IMR-90 (cell line): ENCODE measurements at regions not wholly inside any gene's neighbourhood (a gene's known extent, or its start where the extent isn't known, plus 50 kb on each side); places are given as distances from the start of the nearest gene placed in this dataset.

Source experiments
- ATAC-seq: fragments of 200-7000 bp; cut with Tn5 transposase; 2 replicates; pipeline ENCODE4 v1.9.1; 2020; ENCODE audit warnings: low read depth, mild to moderate bottlenecking, moderate library complexity
- BruUV-seq: library from RNA; stranded (reverse); fragments of 400-500 nt; replicated peaks from 2 replicates; lab custom pipeline; 2021; lab: Mats Ljungman, UMichigan
- CTCF ChIA-PET: fragments of 300-600 bp; formaldehyde crosslinking; extraction: SDS; loops from one replicate; lab custom pipeline; 2021; ENCODE audit warnings: antibody characterized with exemption; lab: Yijun Ruan, JAX
- POLR2A ChIA-PET: fragments of 300-600 bp; sonication (Branson Sonifier 250); formaldehyde crosslinking; loops from one replicate; lab custom pipeline; 2022; ENCODE audit warnings: antibody characterized with exemption; ENCODE audit not compliant: unreplicated experiment; lab: Charles Lee
- DNase-seq: peaks from one replicate; pipeline ENCODE4 v3.0.0; 2013
- H2AFZ ChIP-seq: replicated peaks from 2 replicates; pipeline ENCODE3; 2013; ENCODE audit warnings: low read length, mild to moderate bottlenecking; ENCODE audit not compliant: poor library complexity
- H2AK5ac ChIP-seq: 2 replicates; pipeline ENCODE4 v1.6.1; 2013; ENCODE audit warnings: low read depth, low read length, inconsistent platforms
- H2AK9ac ChIP-seq: replicated peaks from 2 replicates; pipeline ENCODE3; 2013; ENCODE audit warnings: mild to moderate bottlenecking, low read depth, low read length, moderate library complexity; ENCODE audit not compliant: poor library complexity
- H2BK120ac ChIP-seq: 2 replicates; pipeline ENCODE4 v1.6.1; 2013; ENCODE audit warnings: low read depth, low read length, inconsistent platforms
- H2BK15ac ChIP-seq: 3 replicates; pipeline ENCODE4 v1.6.1; 2013; ENCODE audit warnings: low read depth, low read length, inconsistent platforms
- H2BK20ac ChIP-seq: 2 replicates; pipeline ENCODE4 v1.6.1; 2013; ENCODE audit warnings: low read depth, mild to moderate bottlenecking, inconsistent platforms, low read length, moderate library complexity
- H2BK5ac ChIP-seq: 2 replicates; pipeline ENCODE4 v1.6.1; 2013; ENCODE audit warnings: mild to moderate bottlenecking, low read depth, low read length, inconsistent platforms; ENCODE audit not compliant: poor library complexity, severe bottlenecking
- H3K14ac ChIP-seq: replicated peaks from 2 replicates; pipeline ENCODE4 v1.6.1; 2013; ENCODE audit warnings: low read depth, low read length, inconsistent platforms
- H3K18ac ChIP-seq: 2 replicates; pipeline ENCODE4 v1.6.1; 2013; ENCODE audit warnings: low read depth, low read length, control low read depth
- H3K23ac ChIP-seq: 2 replicates; pipeline ENCODE4 v1.6.1; 2013; ENCODE audit warnings: low read depth, low read length, inconsistent platforms
- H3K27ac ChIP-seq: 2 replicates; pipeline ENCODE4 v1.5.1; 2013; ENCODE audit warnings: mild to moderate bottlenecking, control low read depth, low read length; ENCODE audit not compliant: insufficient read depth
- H3K27me3 ChIP-seq: 2 replicates; pipeline ENCODE4 v1.6.1; 2013; ENCODE audit warnings: low read length; ENCODE audit not compliant: control insufficient read depth, insufficient read depth
- H3K36me3 ChIP-seq: 2 replicates; pipeline ENCODE4 v1.6.1; 2013; ENCODE audit warnings: low read length, mixed read lengths; ENCODE audit not compliant: control insufficient read depth, insufficient read depth
- H3K4ac ChIP-seq: 2 replicates; pipeline ENCODE4 v1.6.1; 2013; ENCODE audit warnings: low read depth, low read length, inconsistent platforms
- H3K4me1 ChIP-seq: 2 replicates; pipeline ENCODE4 v1.6.1; 2013; ENCODE audit warnings: low read length, mixed read lengths; ENCODE audit not compliant: control insufficient read depth, insufficient read depth
- H3K4me2 ChIP-seq: 2 replicates; pipeline ENCODE4 v1.6.1; 2013; ENCODE audit warnings: low read depth, mild to moderate bottlenecking, control low read depth, low read length, moderate library complexity
- H3K4me3 ChIP-seq: 2 replicates; pipeline ENCODE4 v1.5.1; 2013; ENCODE audit warnings: low read depth, mild to moderate bottlenecking, control low read depth, low read length, moderate library complexity; ENCODE audit not compliant: insufficient read depth
- H3K56ac ChIP-seq: 2 replicates; pipeline ENCODE4 v1.6.1; 2013; ENCODE audit warnings: low read length, inconsistent platforms; ENCODE audit not compliant: insufficient read depth; ENCODE audit errors: extremely low read depth
- H3K79me1 ChIP-seq, 2 experiments: 2 replicates each; pipeline ENCODE4 v1.6.1; 2013; ENCODE audit warnings: low read length in 2 of 2, inconsistent platforms in 1 of 2, low read depth in 1 of 2
- H3K9ac ChIP-seq: 2 replicates; pipeline ENCODE4 v1.6.1; 2013; ENCODE audit warnings: low read depth, low read length, control low read depth
- H3K9me1 ChIP-seq: 2 replicates; pipeline ENCODE4 v1.6.1; 2013; ENCODE audit warnings: low read length, inconsistent platforms; ENCODE audit not compliant: insufficient read depth
- H3K9me3 ChIP-seq: 2 replicates; pipeline ENCODE4 v1.6.1; 2013; ENCODE audit warnings: low read length; ENCODE audit not compliant: control insufficient read depth, insufficient read depth
- H4K20me1 ChIP-seq: 2 replicates; pipeline ENCODE4 v1.6.1; 2013; ENCODE audit warnings: low read length, inconsistent platforms; ENCODE audit not compliant: insufficient read depth
- H4K5ac ChIP-seq: 2 replicates; pipeline ENCODE4 v1.6.1; 2013; ENCODE audit warnings: mild to moderate bottlenecking, low read depth, low read length, control low read depth
- H4K8ac ChIP-seq, 2 experiments: 2 replicates each; pipeline ENCODE4 v1.6.1; 2013; ENCODE audit warnings: low read depth in 2 of 2, low read length in 2 of 2, control low read depth in 1 of 2, inconsistent platforms in 1 of 2
- H4K91ac ChIP-seq: 2 replicates; pipeline ENCODE4 v1.6.1; 2013; ENCODE audit warnings: low read depth, low read length, inconsistent platforms; ENCODE audit not compliant: insufficient read depth
- BHLHE40 ChIP-seq: fragments of 150-350 bp; IDR thresholded peaks from 2 replicates; pipeline ENCODE4 v1.6.1; 2016; ENCODE audit warnings: mild to moderate bottlenecking, low read depth, low read length
- CEBPB ChIP-seq: IDR thresholded peaks from 2 replicates; pipeline ENCODE4 v1.6.1; 2012; ENCODE audit warnings: low read depth, low read length, improper control_type of control experiment
- CHD1 ChIP-seq: IDR thresholded peaks from 2 replicates; pipeline ENCODE4 v1.6.1; 2012; ENCODE audit warnings: low read depth, low read length, improper control_type of control experiment
- FOS ChIP-seq: fragments of 150-350 bp; IDR thresholded peaks from 2 replicates; pipeline ENCODE4 v1.6.1; 2016; ENCODE audit warnings: low read depth, low read length
- MAFK ChIP-seq: IDR thresholded peaks from 2 replicates; pipeline ENCODE4 v1.6.1; 2012; ENCODE audit warnings: low read depth, low read length, improper control_type of control experiment
- MAZ ChIP-seq: IDR thresholded peaks from 2 replicates; pipeline ENCODE4 v1.6.1; 2012; ENCODE audit warnings: low read depth, mild to moderate bottlenecking, low read length, improper control_type of control experiment, moderate library complexity, borderline replicate concordance
- MXI1 ChIP-seq: IDR thresholded peaks from 2 replicates; pipeline ENCODE4 v1.6.1; 2012; ENCODE audit warnings: low read depth, mild to moderate bottlenecking, low read length, moderate library complexity, borderline replicate concordance
- NFE2L2 ChIP-seq: fragments of 150-350 bp; IDR thresholded peaks from 2 replicates; pipeline ENCODE4 v1.6.1; 2016; ENCODE audit warnings: low read depth, mild to moderate bottlenecking, low read length
- POLR2A ChIP-seq: IDR thresholded peaks from 2 replicates; pipeline ENCODE4 v1.6.1; 2012; ENCODE audit warnings: mild to moderate bottlenecking, low read depth, low read length
- RAD21 ChIP-seq: IDR thresholded peaks from 2 replicates; pipeline ENCODE4 v1.6.1; 2012; ENCODE audit warnings: low read length, improper control_type of control experiment
- RFX5 ChIP-seq: IDR thresholded peaks from 2 replicates; pipeline ENCODE4 v1.8.0; 2012; ENCODE audit warnings: low read depth, mild to moderate bottlenecking, low read length, moderate library complexity
- SMC3 ChIP-seq: fragments of 150-350 bp; IDR thresholded peaks from 2 replicates; pipeline ENCODE4 v1.6.1; 2016; ENCODE audit warnings: low read depth, mild to moderate bottlenecking, antibody characterized with exemption, low read length, moderate library complexity
- WGBS, 2 experiments: methylation state at CpG; one replicate each; pipeline versions ENCODE4 v1.1.5 to v1.1.7; 2013; ENCODE audit warnings: missing lambda C conversion rate in 2 of 2; ENCODE audit not compliant: insufficient read length in 1 of 2; ENCODE audit errors: extremely low coverage in 2 of 2; 5-methylcytosine and 5-hydroxymethylcytosine counted together
- dilution Hi-C: fragments of 300-500 bp; cut with HindIII; formaldehyde crosslinking; loops from one replicate; pipeline ENCODE4 v1.14.3; 2018; ENCODE audit warnings: low sequenced_read_pairs; ENCODE audit not compliant: unreplicated experiment
- in situ Hi-C: fragments of 300-500 bp; cut with MboI; formaldehyde crosslinking; loops from 3 replicates; pipeline ENCODE4 v1.14.3; 2019; ENCODE audit warnings: low sequenced_read_pairs, inconsistent platforms, mixed read lengths
- intact Hi-C: fragments of 100-400 bp; cut with micrococcal nuclease; formaldehyde crosslinking; loops from 2 replicates; pipeline ENCODE4 v1.10.0; 2022
- TF ChIP-seq, protein P1 (sequence below): fragments of 150-350 bp; IDR thresholded peaks from 2 replicates; pipeline ENCODE4 v1.6.1; 2016; ENCODE audit warnings: low read depth, mild to moderate bottlenecking, low read length, moderate library complexity, borderline replicate concordance
- TF ChIP-seq, protein P2 (sequence below): conservative IDR thresholded peaks from 2 replicates; pipeline ENCODE4 v1.5.1; 2012; ENCODE audit warnings: mild to moderate bottlenecking, low read depth, low read length, improper control_type of control experiment
- TF ChIP-seq, protein P3 (sequence below): fragments of 150-350 bp; IDR thresholded peaks from 2 replicates; pipeline ENCODE4 v1.6.1; 2017; ENCODE audit warnings: mild to moderate bottlenecking, antibody characterized with exemption, low read length, low read depth

DNA sequence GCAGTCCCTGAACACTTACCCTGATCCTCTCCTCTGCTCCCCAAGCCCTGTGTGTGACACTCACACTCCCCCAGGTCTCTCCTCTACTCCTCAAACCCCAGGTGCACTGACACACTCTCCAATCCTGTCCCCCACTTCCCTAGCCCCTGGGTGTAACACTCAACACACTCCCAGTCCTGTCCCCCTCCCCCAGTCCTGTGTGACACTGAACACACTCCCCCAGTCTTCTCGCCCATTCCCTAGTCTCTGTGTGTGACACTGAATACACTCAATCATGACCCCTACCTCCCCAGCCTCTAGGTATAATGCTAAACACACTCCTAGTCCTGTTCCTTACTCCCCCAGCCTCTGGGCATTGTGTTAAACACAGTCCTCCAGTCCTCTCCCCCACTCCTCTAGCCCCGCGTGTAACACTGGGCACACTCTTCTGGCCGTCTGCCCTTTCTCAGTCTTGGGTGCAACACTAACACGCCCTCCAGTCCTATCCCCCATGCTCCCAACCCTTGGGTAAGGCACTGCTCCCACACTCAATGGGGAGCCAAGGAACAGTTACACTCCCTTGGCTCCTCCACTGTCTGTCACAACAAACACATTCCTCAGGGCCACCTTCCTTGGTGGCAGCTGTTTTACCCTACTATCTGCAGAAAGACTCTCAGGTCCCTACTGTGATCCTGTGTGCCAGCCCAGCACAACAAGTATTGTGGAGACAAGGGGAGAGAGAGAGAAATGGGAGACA, 82.5 kb upstream of the PKDCC start:
- H3K4me3 ChIP-seq, result no peak overlapping the region
- H3K9me1 ChIP-seq, result peaks cover 11% of the 10 kb centered on the region
- peak overlapping the region; percentile 60 for H2BK120ac ChIP-seq
- H2AK5ac ChIP-seq, result peak overlapping the region; percentile 78
- H3K4me1 ChIP-seq, result peaks cover 27% of the 10 kb centered on the region
- no peak overlapping the region for H3K4me2 ChIP-seq
- H4K91ac ChIP-seq, result peak overlapping the region; percentile 61
- DNase-seq (no peak), ATAC-seq (no peak)
- peak overlapping the region; percentile 43; the same call in 1 of the 2 replicates for H3K23ac ChIP-seq
- no TSS peak for BruUV-seq
- intact Hi-C loops, result loop anchor here (5.0 kb wide), 1 partner anchor 93 kb away; no protein-coding TSS in a partner anchor
- dilution Hi-C loops, result no loop called here
- peak overlapping the region; percentile 64 for H2BK20ac ChIP-seq
- H3K14ac ChIP-seq, result peak overlapping the region; percentile 42
- POLR2A ChIA-PET, result no interaction called here
- H3K9ac ChIP-seq, result no peak overlapping the region; the same call in 1 of the 2 replicates
- H4K5ac ChIP-seq, result peak overlapping the region; percentile 21; the same call in 1 of the 2 replicates
- H3K4ac ChIP-seq, result peak overlapping the region; percentile 33
- H3K27ac ChIP-seq, result no peak overlapping the region; the same call in 1 of the 2 replicates
- H2AFZ ChIP-seq, result peak overlapping the region; percentile 2
- H4K20me1 ChIP-seq, result no peaks in the 10 kb centered on the region
- no peaks in the 10 kb centered on the region for H3K9me3 ChIP-seq
- peak overlapping the region; percentile 67 for H3K18ac ChIP-seq
- peak overlapping the region; percentile 12; the same call in 2 of the 3 replicates for H2BK15ac ChIP-seq
- CTCF ChIA-PET, result no interaction called here
- peak overlapping the region; percentile 6 for H2AK9ac ChIP-seq
- H3K36me3 ChIP-seq, result no peaks in the 10 kb centered on the region
- in situ Hi-C loops, result no loop called here
- peak overlapping the region; percentile 15 to 27; a peak in 1 of 4 replicates for H4K8ac ChIP-seq
- no peak overlapping the region for H3K56ac ChIP-seq
- 79% methylated on average over 4 of the region's 5 CpGs; no CpG with 5 or more reads in 1 of the 2 experiments for WGBS, 2 experiments
- peaks cover 38% of the 10 kb centered on the region for H3K27me3 ChIP-seq
- H2BK5ac ChIP-seq, result no peak overlapping the region
- no peaks in the 10 kb centered on the region for H3K79me1 ChIP-seq
- TF ChIP-seq, protein P1, sequence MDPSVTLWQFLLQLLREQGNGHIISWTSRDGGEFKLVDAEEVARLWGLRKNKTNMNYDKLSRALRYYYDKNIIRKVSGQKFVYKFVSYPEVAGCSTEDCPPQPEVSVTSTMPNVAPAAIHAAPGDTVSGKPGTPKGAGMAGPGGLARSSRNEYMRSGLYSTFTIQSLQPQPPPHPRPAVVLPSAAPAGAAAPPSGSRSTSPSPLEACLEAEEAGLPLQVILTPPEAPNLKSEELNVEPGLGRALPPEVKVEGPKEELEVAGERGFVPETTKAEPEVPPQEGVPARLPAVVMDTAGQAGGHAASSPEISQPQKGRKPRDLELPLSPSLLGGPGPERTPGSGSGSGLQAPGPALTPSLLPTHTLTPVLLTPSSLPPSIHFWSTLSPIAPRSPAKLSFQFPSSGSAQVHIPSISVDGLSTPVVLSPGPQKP, result no peak
- TF ChIP-seq, protein P2, sequence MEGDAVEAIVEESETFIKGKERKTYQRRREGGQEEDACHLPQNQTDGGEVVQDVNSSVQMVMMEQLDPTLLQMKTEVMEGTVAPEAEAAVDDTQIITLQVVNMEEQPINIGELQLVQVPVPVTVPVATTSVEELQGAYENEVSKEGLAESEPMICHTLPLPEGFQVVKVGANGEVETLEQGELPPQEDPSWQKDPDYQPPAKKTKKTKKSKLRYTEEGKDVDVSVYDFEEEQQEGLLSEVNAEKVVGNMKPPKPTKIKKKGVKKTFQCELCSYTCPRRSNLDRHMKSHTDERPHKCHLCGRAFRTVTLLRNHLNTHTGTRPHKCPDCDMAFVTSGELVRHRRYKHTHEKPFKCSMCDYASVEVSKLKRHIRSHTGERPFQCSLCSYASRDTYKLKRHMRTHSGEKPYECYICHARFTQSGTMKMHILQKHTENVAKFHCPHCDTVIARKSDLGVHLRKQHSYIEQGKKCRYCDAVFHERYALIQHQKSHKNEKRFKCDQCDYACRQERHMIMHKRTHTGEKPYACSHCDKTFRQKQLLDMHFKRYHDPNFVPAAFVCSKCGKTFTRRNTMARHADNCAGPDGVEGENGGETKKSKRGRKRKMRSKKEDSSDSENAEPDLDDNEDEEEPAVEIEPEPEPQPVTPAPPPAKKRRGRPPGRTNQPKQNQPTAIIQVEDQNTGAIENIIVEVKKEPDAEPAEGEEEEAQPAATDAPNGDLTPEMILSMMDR, result no peak
- TF ChIP-seq BHLHE40 (no peak), POLR2A (no peak), MXI1 (no peak), MAZ (no peak), RAD21 (no peak), RFX5 (no peak), CEBPB (no peak), SMC3 (no peak), FOS (no peak), CHD1 (no peak), NFE2L2 (no peak), MAFK (no peak)
- TF ChIP-seq, protein P3, sequence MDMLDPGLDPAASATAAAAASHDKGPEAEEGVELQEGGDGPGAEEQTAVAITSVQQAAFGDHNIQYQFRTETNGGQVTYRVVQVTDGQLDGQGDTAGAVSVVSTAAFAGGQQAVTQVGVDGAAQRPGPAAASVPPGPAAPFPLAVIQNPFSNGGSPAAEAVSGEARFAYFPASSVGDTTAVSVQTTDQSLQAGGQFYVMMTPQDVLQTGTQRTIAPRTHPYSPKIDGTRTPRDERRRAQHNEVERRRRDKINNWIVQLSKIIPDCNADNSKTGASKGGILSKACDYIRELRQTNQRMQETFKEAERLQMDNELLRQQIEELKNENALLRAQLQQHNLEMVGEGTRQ, result no peak
